ENCODE measurements at regions not wholly inside any gene's neighbourhood (a gene's known extent, or its start where the extent isn't known, plus 50 kb on each side); places are given as distances from the start of the nearest gene placed in this dataset.
A peak's percentile ranks its signal among the peaks of the same experiment; 100 is the strongest.

DNA sequence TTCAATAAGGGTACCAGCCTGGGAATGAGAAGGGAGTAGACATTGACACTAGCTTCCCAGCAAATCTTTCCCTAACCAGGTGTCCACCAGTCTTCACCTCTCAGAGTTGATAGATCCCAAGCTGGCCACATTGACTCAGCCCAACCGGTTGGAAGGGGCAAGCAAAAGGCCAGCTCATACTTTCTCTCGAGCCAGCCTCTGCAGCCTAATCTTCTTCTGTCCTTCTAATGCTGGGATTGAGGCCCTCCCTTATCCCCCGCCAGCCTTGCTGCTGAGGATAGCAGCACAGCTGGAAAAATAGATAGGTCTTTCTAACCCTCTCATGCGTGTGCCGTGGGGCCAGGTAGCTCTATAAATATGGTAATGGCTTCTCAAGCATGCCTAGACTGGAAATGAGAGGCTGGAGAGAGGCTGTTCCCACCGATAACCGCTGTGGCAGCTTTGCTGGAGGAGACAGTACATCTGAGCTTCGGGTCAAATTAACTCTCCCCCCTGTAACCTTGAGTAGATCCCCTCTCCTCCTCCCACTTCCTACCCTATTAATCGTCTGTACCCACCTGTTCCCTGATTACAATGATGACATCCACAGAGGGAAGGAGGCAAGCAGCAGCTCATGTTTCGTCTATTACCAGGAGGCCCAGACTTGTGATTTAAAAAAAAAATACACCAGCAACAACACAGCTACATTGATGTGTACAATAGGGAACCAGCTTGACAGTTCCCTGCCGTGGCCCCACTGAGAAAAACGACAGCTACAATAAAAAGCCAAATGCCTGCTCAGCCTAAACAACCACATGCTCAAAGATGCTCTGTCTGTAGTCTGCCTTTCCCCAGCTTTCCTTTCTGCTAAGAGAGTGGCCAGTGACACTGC, 219.9 kb upstream of the BRINP1 start:
- no peak for DNase-seq
- no peak overlapping the region for H3K27ac ChIP-seq
- ATAC-seq, result no peak
- H3K27me3 ChIP-seq, result no peaks in the 10 kb centered on the region
- H3K9me3 ChIP-seq, result no peaks in the 10 kb centered on the region
- no peaks in the 10 kb centered on the region for H3K36me3 ChIP-seq
- intact Hi-C loops (cut with DNase I), result no loop called here
- H3K4me3 ChIP-seq, result no peak overlapping the region
- TF ChIP-seq, protein P1, sequence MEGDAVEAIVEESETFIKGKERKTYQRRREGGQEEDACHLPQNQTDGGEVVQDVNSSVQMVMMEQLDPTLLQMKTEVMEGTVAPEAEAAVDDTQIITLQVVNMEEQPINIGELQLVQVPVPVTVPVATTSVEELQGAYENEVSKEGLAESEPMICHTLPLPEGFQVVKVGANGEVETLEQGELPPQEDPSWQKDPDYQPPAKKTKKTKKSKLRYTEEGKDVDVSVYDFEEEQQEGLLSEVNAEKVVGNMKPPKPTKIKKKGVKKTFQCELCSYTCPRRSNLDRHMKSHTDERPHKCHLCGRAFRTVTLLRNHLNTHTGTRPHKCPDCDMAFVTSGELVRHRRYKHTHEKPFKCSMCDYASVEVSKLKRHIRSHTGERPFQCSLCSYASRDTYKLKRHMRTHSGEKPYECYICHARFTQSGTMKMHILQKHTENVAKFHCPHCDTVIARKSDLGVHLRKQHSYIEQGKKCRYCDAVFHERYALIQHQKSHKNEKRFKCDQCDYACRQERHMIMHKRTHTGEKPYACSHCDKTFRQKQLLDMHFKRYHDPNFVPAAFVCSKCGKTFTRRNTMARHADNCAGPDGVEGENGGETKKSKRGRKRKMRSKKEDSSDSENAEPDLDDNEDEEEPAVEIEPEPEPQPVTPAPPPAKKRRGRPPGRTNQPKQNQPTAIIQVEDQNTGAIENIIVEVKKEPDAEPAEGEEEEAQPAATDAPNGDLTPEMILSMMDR (IDR thresholded peaks at IDR 0.05), result no peak
- H3K4me1 ChIP-seq, result no peaks in the 10 kb centered on the region

GRCh38 chr9:119577881-119578280, 208.6 kb upstream of the BRINP1 start:
- Histone ChIP-seq H3K36me3 (no peaks in the 10 kb centered on the region), H3K27me3 (no peaks in the 10 kb centered on the region), H3K27ac (no peak overlapping the region), H3K4me3 (no peak overlapping the region), H3K4me1 (no peaks in the 10 kb centered on the region), H3K9me3 (no peaks in the 10 kb centered on the region)
- intact Hi-C loops (cut with DNase I), result no loop called here
- no peak for ATAC-seq
- DNase-seq, result no peak
- TF ChIP-seq, protein P1 (IDR thresholded peaks at IDR 0.05), result no peak

GRCh38 chr9:119559986-119560385, 190.8 kb upstream of the BRINP1 start:
- TF ChIP-seq, protein P1 (IDR thresholded peaks at IDR 0.05), result no peak
- intact Hi-C loops (cut with DNase I), result no loop called here
- DNase-seq, result no peak
- H3K9me3 ChIP-seq, result no peaks in the 10 kb centered on the region
- H3K4me3 ChIP-seq, result no peak overlapping the region
- no peak overlapping the region for H3K27ac ChIP-seq
- ATAC-seq, result no peak
- H3K36me3 ChIP-seq, result no peaks in the 10 kb centered on the region
- peaks cover 3% of the 10 kb centered on the region for H3K4me1 ChIP-seq
- H3K27me3 ChIP-seq, result no peaks in the 10 kb centered on the region

- no peaks in the 10 kb centered on the region for H3K9me3 ChIP-seq
- TF ChIP-seq, protein P1 (IDR thresholded peaks at IDR 0.05), result no peak
- intact Hi-C loops (cut with DNase I), result no loop called here
- H3K27ac ChIP-seq, result no peak overlapping the region
- no peaks in the 10 kb centered on the region for H3K36me3 ChIP-seq
- DNase-seq, result no peak
- ATAC-seq, result no peak
- H3K27me3 ChIP-seq, result no peaks in the 10 kb centered on the region
- H3K4me3 ChIP-seq, result no peak overlapping the region
- peaks cover 3% of the 10 kb centered on the region for H3K4me1 ChIP-seq
Measured at GRCh38 chr9:119559056-119559455, 189.8 kb upstream of the BRINP1 start.

DNA sequence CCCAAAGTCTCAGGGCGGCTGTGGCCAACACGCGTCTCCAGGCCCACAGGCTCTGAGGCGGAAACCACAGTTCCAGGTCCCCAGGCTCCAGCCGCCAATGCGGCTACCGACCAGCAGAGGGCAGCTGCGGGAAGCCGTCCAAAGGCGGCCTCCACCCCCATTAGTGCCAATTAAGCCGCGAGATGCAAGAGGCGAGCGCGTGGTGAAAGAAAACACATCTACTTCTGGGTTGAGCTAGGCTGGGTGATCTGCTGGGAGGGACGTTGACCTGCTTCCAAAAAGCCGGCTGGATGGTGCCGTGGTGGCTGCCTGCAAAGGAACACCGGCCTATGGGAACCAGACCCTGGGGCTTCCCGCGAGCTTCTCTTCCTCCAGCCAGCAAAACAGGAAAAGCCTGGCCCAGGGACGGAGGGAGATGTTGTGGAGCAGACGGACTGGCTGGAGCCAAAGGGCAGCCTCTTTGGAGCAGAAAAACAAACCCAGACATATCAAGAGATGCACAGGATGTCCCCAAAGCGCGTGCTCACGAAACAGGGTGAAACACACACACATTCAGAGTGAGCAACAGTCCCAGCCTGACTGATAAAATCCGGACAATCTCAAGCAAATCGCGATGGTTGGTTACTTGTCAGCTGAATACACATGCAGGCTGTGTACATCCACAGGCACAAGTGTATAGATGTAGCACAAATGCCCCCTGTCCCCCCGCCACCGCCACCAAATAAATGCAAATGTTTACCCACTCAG, 187.1 kb upstream of the BRINP1 start:
- peak overlapping the region; percentile 21 for H3K27ac ChIP-seq
- H3K9me3 ChIP-seq, result no peaks in the 10 kb centered on the region
- intact Hi-C loops (cut with DNase I), result no loop called here
- peak overlapping the region; percentile 31 for H3K4me3 ChIP-seq
- DNase-seq (peak; percentile 88), ATAC-seq (peak; percentile 96)
- H3K4me1 ChIP-seq, result peaks cover 3% of the 10 kb centered on the region
- H3K27me3 ChIP-seq, result no peaks in the 10 kb centered on the region
- H3K36me3 ChIP-seq, result no peaks in the 10 kb centered on the region
- TF ChIP-seq, protein P1 (IDR thresholded peaks at IDR 0.05), result peak; percentile 92
